Nephron (organoid): ENCODE measurements at regions not wholly inside any gene's neighbourhood (a gene's known extent, or its start where the extent isn't known, plus 50 kb on each side); places are given as distances from the start of the nearest gene placed in this dataset.

ENCODE experiments used
- H3K27ac Mint-ChIP-seq, 3 experiments: 2 replicates each; pipeline ENCODE4 v1.8.0; 2020; ENCODE audit warnings: mixed read lengths in 3 of 3, mild to moderate bottlenecking in 2 of 3, moderate library complexity in 1 of 3
- H3K27me3 Mint-ChIP-seq: 2 replicates; pipeline ENCODE4 v1.8.0; 2021; ENCODE audit warnings: low read depth, mild to moderate bottlenecking, moderate library complexity, mixed read lengths
- H3K36me3 Mint-ChIP-seq: 2 replicates; pipeline ENCODE4 v1.8.0; 2020; ENCODE audit warnings: low read depth, mixed read lengths
- H3K4me1 Mint-ChIP-seq: 2 replicates; pipeline ENCODE4 v1.8.0; 2020; ENCODE audit warnings: mixed read lengths
- H3K4me3 Mint-ChIP-seq, 3 experiments: 2 replicates each; pipeline ENCODE4 v1.8.0; 2020; ENCODE audit warnings: mild to moderate bottlenecking in 3 of 3, mixed read lengths in 3 of 3, moderate library complexity in 2 of 3
- H3K9me3 Mint-ChIP-seq: 2 replicates; pipeline ENCODE4 v1.8.0; 2020; ENCODE audit warnings: mixed read lengths
- TF ChIP-seq, protein P1 (sequence below), 3 experiments: fragments of 200-600 bp; sonication (generic); IDR thresholded peaks; one replicate each; pipeline ENCODE4 v1.5.0; 2021; ENCODE audit warnings: antibody characterized with exemption in 3 of 3; ENCODE audit not compliant: unreplicated experiment in 3 of 3

DNA sequence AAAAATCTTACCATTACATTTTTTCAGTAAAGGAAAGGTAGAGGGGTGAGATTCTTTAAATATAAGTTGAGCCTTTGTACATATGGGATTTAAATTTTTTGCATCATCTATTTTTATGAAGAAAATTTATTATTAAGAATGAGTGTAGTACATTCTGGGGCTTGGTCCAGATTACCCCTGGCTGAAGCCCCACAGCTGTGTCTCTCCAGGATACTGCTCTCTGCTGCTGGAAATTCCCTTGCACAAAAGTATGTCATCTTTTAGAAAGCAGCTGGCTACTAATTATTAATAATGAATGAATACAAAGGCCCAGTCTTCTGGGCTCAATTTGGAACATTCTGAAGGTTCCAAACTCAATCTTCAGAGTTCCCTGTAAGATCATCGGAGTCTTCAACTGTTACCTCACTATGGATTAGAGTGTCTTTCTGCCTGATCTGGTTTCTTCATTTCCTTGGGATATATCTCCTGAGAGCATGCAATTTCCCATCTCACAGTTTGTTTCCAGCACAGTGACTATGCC lies 428.6 kb upstream of the BRINP3 start:
- H3K27ac Mint-ChIP-seq: peak overlapping the region in 1 of 3 experiments; percentile 39
- TF ChIP-seq, protein P1, sequence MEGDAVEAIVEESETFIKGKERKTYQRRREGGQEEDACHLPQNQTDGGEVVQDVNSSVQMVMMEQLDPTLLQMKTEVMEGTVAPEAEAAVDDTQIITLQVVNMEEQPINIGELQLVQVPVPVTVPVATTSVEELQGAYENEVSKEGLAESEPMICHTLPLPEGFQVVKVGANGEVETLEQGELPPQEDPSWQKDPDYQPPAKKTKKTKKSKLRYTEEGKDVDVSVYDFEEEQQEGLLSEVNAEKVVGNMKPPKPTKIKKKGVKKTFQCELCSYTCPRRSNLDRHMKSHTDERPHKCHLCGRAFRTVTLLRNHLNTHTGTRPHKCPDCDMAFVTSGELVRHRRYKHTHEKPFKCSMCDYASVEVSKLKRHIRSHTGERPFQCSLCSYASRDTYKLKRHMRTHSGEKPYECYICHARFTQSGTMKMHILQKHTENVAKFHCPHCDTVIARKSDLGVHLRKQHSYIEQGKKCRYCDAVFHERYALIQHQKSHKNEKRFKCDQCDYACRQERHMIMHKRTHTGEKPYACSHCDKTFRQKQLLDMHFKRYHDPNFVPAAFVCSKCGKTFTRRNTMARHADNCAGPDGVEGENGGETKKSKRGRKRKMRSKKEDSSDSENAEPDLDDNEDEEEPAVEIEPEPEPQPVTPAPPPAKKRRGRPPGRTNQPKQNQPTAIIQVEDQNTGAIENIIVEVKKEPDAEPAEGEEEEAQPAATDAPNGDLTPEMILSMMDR (IDR thresholded peaks at IDR 0.05; ENCODE audit: unreplicated experiment in 3 of 3): no peak
- no peaks in the 10 kb centered on the region for H3K9me3 Mint-ChIP-seq
- no peaks in the 10 kb centered on the region for H3K27me3 Mint-ChIP-seq
- peaks cover 5% of the 10 kb centered on the region for H3K4me1 Mint-ChIP-seq
- H3K36me3 Mint-ChIP-seq: no peaks in the 10 kb centered on the region
- no peak overlapping the region for H3K4me3 Mint-ChIP-seq

DNA sequence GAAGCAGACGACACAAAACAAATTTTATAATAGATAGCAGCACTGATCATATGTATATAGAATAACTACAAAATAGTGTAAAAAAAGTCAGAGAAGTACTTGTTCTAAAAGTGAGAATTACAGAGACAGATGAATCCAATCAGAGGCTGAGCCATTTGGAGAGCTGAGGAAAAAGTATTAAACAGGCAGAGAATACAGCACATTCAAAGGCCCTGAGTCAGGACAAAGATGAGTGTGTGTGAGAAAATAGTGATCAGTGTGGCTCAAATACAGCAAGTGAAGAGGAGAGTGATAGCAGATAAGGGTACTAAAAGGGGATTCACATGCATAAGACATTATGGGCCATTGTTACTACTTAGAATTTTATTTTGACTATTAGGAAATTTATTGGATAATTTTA lies 430.6 kb upstream of the BRINP3 start:
- no peak overlapping the region for H3K4me3 Mint-ChIP-seq
- H3K4me1 Mint-ChIP-seq: peaks cover 5% of the 10 kb centered on the region
- no peaks in the 10 kb centered on the region for H3K9me3 Mint-ChIP-seq
- TF ChIP-seq, protein P1 (IDR thresholded peaks at IDR 0.05; ENCODE audit: unreplicated experiment in 3 of 3): no peak
- H3K36me3 Mint-ChIP-seq: no peaks in the 10 kb centered on the region
- no peak overlapping the region for H3K27ac Mint-ChIP-seq
- no peaks in the 10 kb centered on the region for H3K27me3 Mint-ChIP-seq

DNA sequence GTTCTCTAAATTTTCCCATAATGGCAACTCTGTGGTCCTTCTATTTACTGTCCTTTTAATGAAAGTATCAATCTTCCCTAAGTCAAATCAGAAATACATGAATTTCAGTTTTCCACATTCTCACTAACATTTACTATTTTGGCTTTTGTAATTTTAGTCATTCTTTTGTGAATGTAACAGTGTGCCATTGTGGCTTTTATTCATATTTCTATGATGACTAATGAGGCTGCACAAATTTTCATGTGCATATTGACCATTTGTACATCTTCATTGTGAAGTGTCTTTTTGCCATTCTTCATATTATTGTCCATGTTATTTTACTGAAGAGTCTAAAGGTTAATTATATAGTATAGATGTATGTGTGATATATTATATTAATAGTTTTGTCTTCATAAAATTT lies 431.0 kb upstream of the BRINP3 start:
- H3K27me3 Mint-ChIP-seq: no peaks in the 10 kb centered on the region
- no peaks in the 10 kb centered on the region for H3K36me3 Mint-ChIP-seq

DNA sequence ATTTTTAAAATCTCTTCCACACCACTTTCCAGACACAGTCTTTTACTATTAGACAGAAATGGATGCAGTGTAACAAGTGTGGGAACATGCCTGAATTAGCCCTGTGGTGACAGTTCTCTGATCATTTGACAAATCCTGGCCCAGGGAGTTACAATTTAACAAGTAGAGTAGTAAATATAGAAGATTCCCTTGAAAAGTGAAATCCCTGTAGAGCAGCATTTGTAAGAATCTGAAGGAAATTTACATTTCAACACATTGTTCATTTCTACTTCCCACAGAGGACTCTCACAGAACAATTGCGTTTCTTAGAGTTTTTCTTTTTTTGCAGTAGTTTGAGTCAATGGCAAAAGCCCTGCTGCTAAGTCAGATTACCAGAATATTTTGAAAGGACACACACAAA lies 458.3 kb upstream of the BRINP3 start:
- Mint-ChIP-seq H3K27ac (no peak overlapping the region), H3K27me3 (no peaks in the 10 kb centered on the region), H3K4me3 (no peak overlapping the region), H3K36me3 (no peaks in the 10 kb centered on the region), H3K9me3 (peaks cover 6% of the 10 kb centered on the region), H3K4me1 (no peaks in the 10 kb centered on the region)
- TF ChIP-seq, protein P1 (IDR thresholded peaks at IDR 0.05; ENCODE audit: unreplicated experiment in 3 of 3): no peak

More for the DNA sequence above, 431.0 kb upstream of the BRINP3 start:
- Mint-ChIP-seq H3K4me1 (peaks cover 5% of the 10 kb centered on the region), H3K9me3 (no peaks in the 10 kb centered on the region), H3K4me3 (no peak overlapping the region), H3K27ac (no peak overlapping the region)
- TF ChIP-seq, protein P1 (IDR thresholded peaks at IDR 0.05; ENCODE audit: unreplicated experiment in 3 of 3): no peak

DNA sequence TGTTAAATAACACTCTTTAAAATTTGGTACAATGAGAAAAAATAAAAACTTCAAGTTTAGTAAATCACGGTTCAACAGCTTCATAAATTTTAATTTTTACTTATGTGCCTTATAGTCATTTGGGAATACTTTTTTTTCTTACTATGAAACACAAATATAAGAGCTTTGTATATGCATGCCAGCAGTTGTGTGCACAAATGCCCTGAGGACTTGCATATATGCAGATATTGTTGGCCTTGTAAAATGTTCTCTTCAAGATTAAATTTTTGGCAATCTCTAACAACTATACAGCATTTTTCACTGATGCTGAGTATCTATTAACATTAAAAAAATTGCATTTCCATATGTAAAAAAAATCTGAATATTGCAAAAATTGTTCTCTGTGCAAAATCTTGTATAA lies 458.7 kb upstream of the BRINP3 start:
- no peaks in the 10 kb centered on the region for H3K27me3 Mint-ChIP-seq
- no peaks in the 10 kb centered on the region for H3K4me1 Mint-ChIP-seq
- H3K27ac Mint-ChIP-seq: no peak overlapping the region
- TF ChIP-seq, protein P1 (IDR thresholded peaks at IDR 0.05; ENCODE audit: unreplicated experiment in 3 of 3): no peak
- no peaks in the 10 kb centered on the region for H3K36me3 Mint-ChIP-seq
- no peak overlapping the region for H3K4me3 Mint-ChIP-seq
- H3K9me3 Mint-ChIP-seq: peaks cover 6% of the 10 kb centered on the region

DNA sequence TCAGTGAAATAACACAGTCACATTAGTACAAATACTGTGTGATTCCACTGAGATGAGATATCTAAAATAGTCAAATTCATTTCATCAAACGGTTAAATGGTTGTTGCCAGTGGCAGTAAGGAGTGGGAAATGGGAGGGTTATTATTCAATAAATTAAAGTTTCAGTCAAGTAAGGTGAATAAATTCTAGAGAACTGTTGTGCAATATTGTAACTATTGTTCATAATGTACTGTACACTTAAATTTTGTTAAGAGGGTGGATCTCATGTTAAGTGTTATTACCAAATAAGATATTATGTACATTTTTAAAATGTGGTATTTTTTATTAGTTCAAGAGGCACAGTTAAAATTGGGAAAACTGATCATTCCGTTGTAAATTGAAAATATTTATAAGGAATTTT lies 463.3 kb upstream of the BRINP3 start:
- H3K9me3 Mint-ChIP-seq: no peaks in the 10 kb centered on the region
- H3K4me1 Mint-ChIP-seq: no peaks in the 10 kb centered on the region
- TF ChIP-seq, protein P1 (IDR thresholded peaks at IDR 0.05; ENCODE audit: unreplicated experiment in 3 of 3): no peak
- no peak overlapping the region for H3K4me3 Mint-ChIP-seq
- no peaks in the 10 kb centered on the region for H3K36me3 Mint-ChIP-seq
- no peak overlapping the region for H3K27ac Mint-ChIP-seq
- no peaks in the 10 kb centered on the region for H3K27me3 Mint-ChIP-seq
